Medulla oblongata (tissue), 1 donor: ENCODE measurements at regions not wholly inside any gene's neighbourhood (a gene's known extent, or its start where the extent isn't known, plus 50 kb on each side); places are given as distances from the start of the nearest gene placed in this dataset.

ENCODE experiments used
- DNase-seq: peaks from one replicate; pipeline ENCODE4 v3.0.0-alpha.2; 2015; ENCODE audit errors: extremely low spot score

DNA sequence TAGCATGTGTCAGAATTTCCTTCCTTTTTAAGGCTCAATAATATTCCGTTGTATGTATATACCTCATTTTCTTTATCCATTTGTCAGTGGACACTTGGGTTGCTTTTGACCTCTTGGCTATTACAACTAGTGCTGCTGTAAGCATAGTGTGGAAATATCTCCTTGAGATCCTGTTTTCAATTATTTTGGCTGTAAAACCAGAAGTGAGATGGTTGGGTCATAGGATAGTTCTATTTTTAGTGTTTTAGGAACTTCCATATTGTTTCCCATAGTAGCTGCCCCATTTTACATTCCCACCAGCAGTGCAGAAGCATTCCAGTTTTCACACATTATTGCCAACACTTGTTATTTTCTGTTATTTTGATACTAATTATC is 70.4 kb upstream of the C15orf39 start:
- peak; percentile 69 for DNase-seq

DNA sequence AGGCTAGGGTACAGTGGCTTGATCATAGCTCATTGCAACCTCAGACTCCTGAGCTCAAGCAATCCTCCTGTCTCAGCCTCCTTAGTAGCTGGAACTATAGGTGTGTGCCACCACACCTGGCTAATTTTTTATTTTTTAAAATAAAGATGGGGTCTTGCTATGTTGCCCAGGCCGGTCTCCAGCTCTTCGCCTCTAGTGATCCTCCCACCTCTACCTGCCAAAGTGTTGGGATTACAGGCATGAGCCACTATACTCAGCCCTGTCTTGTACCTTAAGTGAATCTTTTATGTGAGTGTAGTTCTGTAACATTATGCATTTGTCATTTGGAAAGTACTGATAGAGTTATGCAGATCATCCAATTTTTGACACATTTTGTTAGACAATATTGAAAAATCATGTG is 66.9 kb upstream of the C15orf39 start:
- no peak for DNase-seq

DNA sequence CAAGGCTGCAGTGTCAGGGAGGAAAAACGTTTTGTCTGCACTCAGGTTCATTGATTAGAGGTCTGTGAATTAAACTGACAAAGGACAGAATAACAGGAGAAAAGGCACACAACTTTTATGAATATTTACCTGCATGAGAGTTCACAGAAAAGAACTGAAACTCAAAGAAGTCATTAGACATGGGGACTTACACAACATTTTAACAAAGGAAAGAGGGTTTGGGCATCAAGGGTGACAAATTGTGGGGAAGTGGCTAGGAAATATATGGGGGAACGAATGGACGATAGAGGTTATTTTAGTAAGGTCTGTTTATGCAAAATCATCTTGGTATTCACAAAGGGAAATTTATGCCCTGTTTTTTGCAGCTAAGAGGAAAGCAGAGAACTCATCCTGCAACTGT is 65.6 kb upstream of the C15orf39 start:
- DNase-seq, result no peak

DNA sequence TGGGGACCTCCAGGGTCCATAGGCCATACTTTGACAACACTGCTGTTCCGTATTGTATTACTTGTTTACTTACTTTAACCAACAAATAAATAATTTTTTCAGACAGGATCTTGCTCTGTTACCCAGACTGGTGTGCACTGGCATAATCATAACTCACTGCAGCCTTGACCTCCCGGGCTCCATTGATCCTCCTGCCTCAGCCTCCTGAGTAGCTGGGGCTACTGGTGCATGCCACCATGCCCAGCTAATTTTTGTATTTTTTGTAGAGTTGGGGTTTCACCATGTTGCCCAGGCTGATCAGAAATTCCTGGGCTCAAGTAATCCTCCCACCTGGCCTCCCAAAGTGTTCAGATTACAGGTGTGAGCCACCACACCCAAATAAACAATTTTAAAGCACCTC is 64.9 kb upstream of the C15orf39 start:
- no peak for DNase-seq

DNA sequence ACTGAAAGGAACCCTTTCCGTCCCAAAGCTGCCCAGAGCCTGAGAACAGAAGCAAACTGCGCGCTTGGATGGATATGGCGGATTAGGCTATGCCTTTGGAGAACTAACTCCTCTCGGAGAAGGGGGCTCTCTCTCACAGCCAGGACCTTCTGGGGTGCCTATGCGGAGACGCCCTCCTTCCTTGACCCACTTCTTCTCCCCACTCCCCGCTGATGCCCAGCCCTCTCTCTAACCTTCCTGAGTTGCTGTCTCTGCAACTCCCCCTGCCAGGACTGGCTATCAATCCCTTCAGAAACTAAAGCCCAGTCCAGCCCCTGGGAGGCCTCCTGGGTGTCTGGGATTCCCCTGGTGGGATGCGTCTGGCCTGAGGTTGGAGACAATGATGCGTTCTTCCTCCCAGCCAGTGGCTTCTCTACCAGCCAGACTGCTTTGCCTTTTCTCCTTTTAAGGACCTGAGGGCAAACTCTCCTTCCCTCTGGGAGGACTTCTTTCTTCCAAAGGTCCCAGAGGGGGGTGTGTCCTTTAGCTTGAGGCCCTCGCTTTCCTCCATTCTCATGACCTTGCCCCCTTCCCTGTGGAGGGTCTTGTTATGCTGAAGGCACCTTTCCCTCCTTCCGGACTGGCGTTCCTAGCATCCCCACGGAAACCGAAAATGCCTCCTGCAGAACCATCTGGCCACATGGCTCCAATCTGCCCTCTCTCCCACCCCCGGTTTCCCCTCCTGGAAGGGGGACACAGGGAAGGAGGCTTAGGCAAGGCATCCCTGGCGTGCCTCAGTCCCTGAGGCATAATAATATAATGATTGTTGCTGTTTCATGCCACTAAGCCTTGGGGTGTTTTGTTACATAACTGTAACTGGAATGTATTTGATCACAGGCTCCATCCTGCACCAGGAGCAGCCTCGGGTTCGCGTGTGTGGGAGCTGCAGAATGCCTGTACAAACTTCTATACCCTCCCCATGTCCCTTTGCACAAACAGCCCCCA is 63.4 kb upstream of the C15orf39 start:
- no peak for DNase-seq

DNA sequence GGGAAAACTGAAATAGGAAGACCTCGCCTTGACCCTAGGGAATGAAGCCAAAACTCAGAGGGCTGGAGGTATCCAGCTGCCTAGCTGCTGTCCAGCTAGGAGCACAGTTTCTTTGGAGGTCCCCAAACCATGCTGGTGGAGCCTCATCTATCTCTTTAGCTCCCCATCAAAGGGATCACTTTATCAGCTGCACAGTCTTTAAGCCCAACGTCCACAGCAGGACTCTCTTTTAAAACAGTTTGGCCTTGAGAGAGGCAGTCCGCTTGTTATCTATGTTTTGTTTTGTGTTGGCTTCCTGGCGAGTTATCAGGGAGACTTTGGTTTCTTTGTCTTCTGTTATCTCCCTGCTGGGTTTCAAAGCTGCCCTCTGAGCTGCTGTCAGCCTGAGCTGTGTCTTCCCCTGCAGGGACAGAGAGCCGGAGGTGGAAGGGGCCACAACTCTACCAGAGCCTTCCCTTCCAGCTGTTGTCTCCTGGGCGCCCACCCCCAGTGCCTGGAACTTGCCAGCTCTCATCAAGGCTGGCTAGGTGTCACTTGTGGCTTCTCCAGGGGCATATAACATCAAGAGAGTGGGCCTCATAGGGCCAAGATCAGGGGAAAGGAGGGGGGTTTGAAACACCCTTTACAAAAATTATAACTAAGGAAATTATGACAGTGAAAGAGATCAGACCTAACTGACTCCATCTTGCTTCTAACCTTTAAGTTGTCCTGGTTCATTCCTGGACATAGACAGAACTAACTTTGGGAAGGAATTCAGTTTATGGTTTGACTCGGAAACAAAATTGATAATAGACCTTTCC is 61.4 kb upstream of the C15orf39 start:
- DNase-seq, result no peak

DNA sequence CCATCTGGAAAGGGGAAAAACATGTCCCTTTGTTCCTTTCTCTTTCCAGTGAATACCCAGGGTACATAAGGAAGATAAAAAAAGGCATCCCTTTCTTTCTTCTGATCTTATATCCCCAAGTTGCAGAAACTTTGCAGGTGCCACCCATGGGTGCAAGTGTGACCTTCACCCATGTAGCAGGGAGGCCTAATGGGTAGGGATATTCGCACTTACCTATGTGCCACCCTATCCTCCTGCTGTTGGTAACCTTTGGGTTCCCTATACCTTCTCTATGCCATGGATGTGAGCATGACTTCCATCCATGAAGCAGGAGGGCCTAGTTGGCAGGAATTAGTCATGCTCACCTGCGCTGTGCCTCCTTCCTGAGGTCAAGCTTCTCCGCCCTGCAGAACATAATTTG is 59.2 kb upstream of the C15orf39 start:
- no peak for DNase-seq

DNA sequence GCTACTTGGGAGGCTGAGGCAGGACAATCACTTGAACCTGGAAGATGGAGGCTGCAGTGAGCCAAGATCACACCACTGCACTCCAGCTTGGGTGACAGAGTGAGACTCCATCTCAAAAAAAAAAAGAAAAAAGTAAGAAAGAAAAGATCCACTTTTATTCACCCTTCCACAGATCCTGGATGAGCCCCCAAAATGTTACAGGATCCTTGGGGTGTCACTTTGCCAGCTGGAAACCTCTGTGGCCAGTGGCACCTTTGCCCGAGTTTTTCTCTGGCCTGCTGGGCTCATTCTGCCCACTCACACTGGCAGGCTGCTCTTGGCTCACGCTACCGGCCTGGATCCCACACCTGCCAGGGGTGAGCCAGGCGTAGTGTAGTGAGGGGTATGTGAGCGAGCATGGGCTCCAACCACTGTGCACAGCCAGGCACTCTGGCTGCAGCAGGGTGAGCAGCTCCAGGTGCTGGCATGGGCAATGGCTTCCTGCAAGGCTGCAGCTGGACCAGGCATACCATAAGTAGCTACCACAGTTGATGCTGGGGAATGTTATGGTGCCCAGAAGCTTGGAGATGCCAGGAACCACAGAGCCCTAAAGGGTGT is 57.8 kb upstream of the C15orf39 start:
- DNase-seq, result no peak

DNA sequence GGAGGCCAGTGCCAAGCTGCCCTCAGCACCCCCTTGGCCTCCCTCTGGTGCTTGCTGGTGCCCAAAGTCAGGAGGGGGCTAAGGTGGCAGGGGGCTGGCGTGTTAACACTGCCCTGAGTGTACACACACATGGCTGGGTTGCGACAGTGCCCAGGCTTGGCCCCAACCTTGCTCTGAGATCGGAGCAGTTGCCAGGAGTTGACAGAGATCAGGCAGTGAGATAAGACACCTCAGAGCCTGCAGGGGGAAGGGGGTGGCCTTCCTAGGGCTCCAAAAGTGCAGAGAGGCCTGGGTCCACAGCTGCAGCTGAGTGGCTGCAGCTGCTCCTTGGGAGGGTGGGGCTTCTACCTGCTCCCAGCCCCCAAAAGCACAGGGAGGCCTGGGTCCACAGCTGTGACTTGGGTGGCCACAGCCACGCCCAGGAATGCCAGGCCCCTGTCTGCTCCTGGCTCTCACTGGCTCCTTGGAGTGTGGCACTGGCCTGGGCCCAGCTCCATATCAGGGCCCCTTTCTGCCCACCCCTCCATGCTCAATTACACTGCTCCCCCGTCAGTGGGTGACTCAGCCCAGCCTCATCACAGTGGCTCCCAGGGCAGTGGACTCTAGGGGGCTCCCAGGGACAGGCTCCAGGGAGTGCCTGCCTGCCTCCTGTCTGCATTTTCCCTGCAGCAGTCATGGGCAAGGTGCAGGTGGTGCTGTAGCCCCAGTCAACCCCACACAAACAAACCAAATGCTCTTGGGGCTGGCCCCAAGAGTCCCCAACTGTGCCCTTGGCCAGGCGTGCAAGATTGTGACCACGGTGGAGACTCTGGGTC is 56.4 kb upstream of the C15orf39 start:
- DNase-seq, result no peak

DNA sequence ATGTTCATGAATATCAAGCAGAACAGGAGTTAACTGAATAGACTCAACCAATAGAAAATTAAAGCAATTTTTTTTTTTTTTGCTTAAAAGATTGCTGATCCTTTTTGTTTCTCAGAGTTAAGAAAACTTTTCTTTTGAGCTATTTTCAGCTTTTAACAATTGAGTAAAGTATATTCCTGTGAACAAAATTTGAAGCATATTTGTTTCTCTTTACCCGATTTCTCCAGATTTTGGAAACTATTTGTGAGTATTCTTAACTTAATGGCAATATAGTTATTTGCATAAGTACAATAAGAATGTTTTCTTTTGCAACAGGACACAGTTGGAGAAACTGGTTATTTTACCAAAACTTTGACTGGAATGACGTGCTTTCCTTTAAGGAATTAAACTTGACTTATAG is 53.4 kb upstream of the C15orf39 start:
- DNase-seq, result no peak

DNA sequence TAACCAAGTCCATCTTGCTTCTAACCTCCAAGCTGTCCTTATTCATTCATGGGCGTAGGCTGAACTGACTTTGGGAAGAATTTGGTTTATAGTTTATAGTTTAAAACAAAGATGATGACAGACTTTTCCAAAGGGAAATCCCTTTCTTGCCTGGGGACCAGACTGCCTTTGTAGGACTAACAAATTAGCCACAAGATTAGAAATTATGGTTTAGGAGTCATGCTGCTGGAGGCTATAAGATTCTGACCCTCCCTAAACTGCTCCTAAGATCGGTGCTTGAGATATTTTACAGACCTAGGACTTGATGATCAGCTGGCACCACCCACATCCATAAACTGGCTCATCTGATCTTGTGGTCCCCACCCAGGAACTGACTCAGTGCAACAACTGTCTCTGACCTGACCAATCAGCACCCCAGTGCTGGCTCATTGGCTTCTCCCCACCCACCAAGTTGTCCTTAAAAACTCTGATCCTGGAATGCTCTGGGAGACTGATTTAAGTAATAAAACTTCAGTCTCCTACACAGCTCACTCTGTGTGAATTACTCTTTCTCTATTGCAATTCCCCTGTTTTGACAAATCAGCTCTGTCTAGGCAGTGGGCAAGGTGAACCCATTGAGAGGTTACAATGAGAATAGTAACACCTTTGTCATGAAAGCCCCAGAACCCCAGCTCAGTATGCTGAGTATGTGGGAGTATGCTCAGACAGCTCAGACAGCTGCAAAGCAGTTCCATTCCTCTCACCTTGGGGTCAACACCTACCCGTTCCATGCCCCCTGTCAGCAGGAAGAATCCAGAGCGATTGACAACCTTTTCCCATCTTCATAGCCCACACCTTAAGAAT is 51.6 kb upstream of the C15orf39 start:
- DNase-seq, result no peak

DNA sequence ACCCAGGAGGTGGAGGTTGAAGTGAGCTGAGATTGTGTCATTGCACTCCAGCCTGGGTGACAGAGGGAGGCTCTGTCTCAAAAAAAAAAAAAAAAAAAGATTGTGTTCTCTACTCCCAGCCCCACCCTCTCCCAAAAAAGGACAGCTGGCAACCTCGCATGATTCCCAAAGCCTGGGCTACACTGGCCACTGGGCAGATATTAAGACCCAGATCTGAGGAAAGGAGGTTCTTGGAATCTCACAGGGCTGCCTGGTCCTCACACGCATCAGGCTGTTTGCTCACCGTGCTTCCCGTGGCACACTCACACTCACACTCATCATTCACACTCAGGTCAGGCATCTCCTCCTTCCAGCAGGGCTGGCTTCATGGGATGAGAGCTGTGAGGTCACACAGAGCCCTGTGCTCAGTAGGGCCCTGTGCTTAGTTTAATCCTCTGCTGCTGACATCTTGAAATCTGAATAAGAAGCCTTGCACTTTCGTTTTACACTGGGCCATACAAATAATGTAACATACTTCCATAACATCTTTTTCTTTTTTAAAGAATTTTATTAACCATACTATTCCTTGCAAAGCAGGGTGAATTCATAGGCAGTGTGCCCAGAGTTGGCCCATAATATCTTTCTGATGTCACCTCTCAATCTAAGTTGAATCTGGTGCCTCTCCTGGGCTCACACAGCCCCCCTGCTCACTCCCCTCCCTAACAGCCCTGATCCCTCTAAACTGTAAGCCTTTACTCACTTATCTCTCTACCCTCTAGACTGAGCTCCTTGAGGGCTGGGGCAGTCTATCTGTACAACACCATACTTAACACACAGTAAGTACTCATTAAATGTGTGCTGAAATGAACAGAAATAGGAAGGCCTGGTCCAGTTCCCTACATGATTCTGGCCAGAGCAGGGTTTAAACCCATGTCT is 50.2 kb upstream of the C15orf39 start:
- DNase-seq, result no peak
